ENCODE measurements at regions not wholly inside any gene's neighbourhood (a gene's known extent, or its start where the extent isn't known, plus 50 kb on each side); places are given as distances from the start of the nearest gene placed in this dataset.
"Not testable (repeated sequence)": the region's sequence is repeated elsewhere in the genome, so short reads cannot be mapped to it uniquely, and the experiment has no call there.

- DNase-seq (ENCODE audit: low spot score), result no peak
These were observed 168.7 kb upstream of the MSX2 start for GRCh38 chr5:174555726-174556125.

- no peak for DNase-seq (ENCODE audit: low spot score)
These were observed 167.6 kb upstream of the MSX2 start for GRCh38 chr5:174556756-174557155.

- no peak for DNase-seq (ENCODE audit: low spot score)
These were observed 166.2 kb upstream of the MSX2 start for GRCh38 chr5:174558190-174558589.

- no peak for DNase-seq (ENCODE audit: low spot score)
These were observed 165.2 kb upstream of the MSX2 start for GRCh38 chr5:174559141-174559540.

DNA sequence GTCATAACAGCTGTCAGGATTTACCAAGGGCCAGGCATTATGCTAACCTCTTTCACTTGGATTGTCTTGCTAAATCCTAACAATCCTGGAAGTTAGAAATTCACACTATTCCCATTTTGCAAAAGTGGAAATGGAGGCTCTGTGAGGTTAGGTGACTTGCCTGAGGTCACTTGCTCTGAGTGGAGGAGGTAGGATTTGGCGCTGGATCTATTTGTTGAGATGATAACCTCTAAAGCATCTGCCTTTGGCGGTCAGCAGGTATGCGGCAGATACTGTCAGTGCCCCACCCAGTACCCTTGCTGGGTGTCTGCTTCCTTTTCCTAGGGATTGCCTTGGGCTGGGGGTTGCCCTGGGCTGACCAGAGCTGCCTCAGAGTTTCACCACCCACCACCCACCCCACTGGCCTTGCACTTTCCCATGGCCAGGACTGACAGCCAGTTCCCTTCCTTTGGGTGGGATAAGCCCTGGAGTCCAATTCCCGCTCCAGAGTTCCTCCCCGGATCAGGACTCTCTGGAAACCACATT lies 164.8 kb upstream of the MSX2 start:
- DNase-seq (ENCODE audit: low spot score), result no peak

- DNase-seq (ENCODE audit: low spot score), result no peak
These were observed 163.5 kb upstream of the MSX2 start for GRCh38 chr5:174560861-174561260.

GRCh38 chr5:174563040-174563439 lies 161.3 kb upstream of the MSX2 start:
- DNase-seq (ENCODE audit: low spot score), result not testable (repeated sequence)

- no peak for DNase-seq (ENCODE audit: low spot score)
These were observed 160.5 kb upstream of the MSX2 start for GRCh38 chr5:174563899-174564298.

- no peak for DNase-seq (ENCODE audit: low spot score)
These were observed 156.8 kb upstream of the MSX2 start for GRCh38 chr5:174567506-174568141.

DNA sequence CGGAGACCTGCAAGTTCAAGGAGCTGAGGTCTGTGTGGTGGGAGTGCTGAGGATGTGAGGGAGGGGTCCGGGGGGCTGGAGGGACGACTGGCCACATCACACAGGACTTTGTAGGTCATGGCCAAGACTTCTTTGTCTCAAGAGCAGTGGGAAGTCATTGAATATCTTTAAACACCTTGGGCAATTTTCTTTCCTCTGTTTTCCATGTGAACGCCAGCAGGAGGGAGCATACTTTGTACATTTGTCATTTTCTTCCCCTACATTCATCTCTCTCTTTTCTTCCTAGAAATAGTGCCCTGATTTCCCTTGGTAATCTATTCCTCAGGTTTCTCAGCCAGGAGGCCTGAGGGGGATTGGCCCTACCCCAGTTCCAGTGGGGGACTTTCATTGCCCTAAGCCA lies 153.7 kb upstream of the MSX2 start:
- DNase-seq (ENCODE audit: low spot score), result no peak

- DNase-seq (ENCODE audit: low spot score), result no peak
These were observed 152.6 kb upstream of the MSX2 start for GRCh38 chr5:174571662-174572397.

DNA sequence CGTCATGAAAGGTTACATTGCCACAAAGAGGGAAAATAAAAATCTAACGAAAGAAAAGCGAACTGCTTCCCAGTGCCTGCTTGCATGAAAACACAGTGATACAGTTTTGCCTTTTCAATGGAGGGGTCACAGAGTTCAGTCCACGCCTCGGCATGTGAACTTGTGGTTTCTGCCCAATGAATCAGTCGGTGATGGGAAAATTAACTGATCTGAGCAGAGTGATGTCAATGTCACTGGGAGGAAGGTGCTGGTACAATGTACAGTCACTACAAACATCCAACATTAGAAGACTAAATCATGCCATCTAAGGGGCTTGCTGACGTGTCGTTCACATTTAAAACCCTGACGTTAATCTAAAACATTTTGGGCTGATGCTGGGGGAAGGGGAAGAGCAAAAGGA lies 151.8 kb upstream of the MSX2 start:
- no peak for DNase-seq (ENCODE audit: low spot score)

- no peak for DNase-seq (ENCODE audit: low spot score)
These were observed 151.0 kb upstream of the MSX2 start for GRCh38 chr5:174573221-174573994.

DNA sequence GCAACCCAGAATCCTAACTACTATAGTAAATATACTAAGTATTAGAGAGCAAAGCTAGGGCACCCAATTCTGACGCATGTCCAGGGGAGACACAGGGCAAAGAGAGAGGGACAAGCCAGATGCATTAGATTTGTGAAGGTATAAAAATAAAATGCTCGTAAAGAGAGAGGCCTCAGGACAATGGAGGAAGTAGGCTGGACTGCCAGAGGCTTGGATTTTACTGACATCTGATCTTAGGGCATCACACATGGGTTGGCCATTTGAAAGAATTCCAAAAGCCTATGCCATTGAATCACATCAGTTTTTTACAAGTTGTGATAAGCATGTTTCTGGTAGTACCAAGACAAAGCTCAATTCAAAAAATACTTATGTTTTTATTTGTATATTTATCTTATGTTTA lies 149.3 kb upstream of the MSX2 start:
- DNase-seq (ENCODE audit: low spot score), result no peak

DNA sequence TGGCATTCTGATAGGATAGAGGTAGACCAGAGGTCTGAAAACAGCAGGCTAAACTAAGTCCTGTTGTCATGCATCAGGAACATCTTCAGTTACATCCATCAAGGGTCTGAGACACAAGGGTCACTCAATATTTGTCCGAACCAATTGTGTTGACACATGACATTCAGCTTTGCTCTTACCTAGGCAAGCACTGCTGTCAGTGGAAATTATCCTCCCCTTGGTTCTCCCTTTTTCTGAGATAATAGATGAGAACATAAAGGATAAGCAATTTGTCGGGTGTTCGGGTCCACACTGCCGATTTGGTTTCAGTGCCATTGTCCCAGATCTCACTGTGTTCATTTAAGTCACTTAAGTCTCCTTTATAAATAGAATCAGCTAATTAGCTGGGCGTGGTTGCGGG lies 148.3 kb upstream of the MSX2 start:
- DNase-seq (ENCODE audit: low spot score), result no peak

GRCh38 chr5:174581479-174581878 lies 142.9 kb upstream of the MSX2 start:
- no peak for DNase-seq (ENCODE audit: low spot score)

DNA sequence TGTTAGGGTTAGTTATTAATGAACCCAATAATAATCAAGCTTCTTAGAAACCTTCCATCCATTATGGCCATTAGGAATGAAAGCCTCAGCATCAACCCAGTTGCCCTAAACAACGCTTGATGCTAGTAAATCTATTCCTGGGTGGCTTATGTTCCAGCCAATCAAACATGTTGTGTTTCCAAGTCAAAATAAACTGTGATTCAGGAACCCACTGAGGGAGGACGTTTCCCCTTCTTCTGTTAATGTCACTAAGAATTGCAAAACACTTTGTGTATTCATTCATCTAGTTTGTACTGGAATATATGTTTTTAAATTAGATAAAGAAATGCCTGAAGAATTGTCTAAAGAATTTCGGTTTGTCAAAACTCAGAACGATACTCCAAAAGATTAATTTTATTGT lies 142.5 kb upstream of the MSX2 start:
- DNase-seq (ENCODE audit: low spot score), result no peak

DNA sequence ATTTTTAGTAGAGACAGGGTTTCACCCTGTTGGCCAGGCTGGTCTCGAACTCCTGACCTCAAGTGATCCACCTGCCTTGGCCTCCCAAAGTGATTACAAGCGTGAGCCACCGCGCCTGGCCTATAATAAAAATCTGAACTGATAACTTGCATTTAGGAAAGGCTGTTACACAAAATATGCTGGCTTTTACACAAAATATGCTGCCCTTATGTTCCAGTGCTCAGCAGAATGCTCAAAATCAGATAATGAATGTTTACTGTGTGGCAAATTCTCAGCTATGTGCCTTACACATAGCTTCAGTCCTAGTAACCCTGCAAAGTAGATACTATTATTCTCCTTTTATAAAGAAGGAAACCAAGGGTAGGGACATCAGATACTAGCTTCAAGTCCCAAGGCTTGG lies 141.3 kb upstream of the MSX2 start:
- no peak for DNase-seq (ENCODE audit: low spot score)

- DNase-seq (ENCODE audit: low spot score), result no peak
These were observed 138.9 kb upstream of the MSX2 start for GRCh38 chr5:174585472-174585871.

DNA sequence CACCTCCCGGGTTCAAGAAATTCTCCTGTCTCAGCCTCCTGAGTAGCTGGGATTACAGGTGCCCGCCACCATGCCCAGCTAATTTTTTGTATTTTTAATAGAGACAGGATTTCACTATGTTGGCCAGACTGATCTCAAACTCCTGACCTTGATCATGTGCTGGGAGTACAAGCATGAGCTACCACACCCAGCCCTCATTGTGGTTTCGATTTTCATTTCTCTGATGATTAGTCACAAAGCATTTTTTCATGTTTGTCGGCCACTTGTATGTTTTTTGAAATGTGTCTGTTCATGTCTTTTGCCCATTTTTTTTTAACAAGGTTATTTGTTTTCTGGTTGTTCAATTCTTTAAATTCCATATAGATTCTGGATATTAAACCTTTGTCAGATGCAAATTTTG lies 138.2 kb upstream of the MSX2 start:
- DNase-seq (ENCODE audit: low spot score), result not testable (repeated sequence)

DNA sequence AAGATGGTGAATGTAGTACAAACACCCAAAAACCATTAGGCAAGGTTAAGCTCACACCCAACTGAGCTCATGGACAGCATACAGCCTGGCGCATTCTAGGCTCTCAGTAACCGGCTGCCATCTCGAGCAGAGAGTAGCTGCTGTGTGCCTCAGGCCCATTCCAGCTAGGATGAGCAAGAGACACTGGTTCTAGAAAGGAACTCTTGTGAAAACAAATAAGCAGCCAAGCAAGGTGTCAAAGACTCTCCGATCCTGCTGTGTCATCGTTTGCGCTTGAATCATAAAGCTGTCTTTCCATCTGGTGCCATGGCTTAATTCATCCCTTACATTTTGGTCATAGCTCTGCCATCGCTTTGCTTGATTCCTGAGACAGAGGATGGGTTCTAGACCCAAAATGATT lies 135.4 kb upstream of the MSX2 start:
- no peak for DNase-seq (ENCODE audit: low spot score)

GRCh38 chr5:174589599-174589998 lies 134.8 kb upstream of the MSX2 start:
- DNase-seq (ENCODE audit: low spot score), result no peak

DNA sequence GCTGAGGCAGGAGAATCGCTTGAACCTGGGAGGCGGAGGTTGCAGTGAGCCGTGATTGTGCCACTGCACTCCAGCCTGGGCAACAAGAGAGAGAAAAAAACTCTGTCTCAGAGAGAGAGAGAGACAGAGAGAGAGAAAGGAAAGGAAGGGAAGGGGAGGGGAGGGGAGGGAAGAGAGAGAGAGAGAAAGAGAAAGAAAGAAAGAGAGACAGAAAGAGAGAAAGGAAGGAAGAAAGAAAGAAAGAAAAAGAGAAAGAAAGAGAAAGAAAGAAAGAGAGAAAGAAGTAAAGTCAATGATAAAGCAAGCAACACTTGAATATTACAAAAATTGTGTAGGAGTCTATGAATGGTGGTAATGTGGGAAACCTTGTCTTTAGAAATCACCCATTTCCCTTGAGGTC lies 133.6 kb upstream of the MSX2 start:
- DNase-seq (ENCODE audit: low spot score), result no peak

All from hematopoietic multipotent progenitor cell treated with erythropoietin and hydrocortisone succinate and interleukin-3 and kit ligand, for 17 days (in vitro differentiated cells).